ENCODE measurements at regions not wholly inside any gene's neighbourhood (a gene's known extent, or its start where the extent isn't known, plus 50 kb on each side); places are given as distances from the start of the nearest gene placed in this dataset.

GRCh38 chr19:28567834-28568233 is 645.1 kb downstream of the UQCRFS1 start:
- no peak for FAIRE-seq
- no TSS peak for BruUV-seq (replicated peaks)
- CTCF ChIA-PET: interaction anchor here (0.8 kb wide), 1 partner anchor 12 kb away, joined by 3 read pairs; no protein-coding TSS in a partner anchor
- Histone ChIP-seq H4K20me1 (ENCODE audit: control insufficient read depth, insufficient read depth) (no peaks in the 10 kb centered on the region), H3K4me2 (ENCODE audit: control insufficient read depth, insufficient read depth) (no peak overlapping the region), H3K36me3 (ENCODE audit: control insufficient read depth in 2 of 2, insufficient read depth in 2 of 2, low read length in 1 of 2) (no peaks in the 10 kb centered on the region), H3K4me1 (ENCODE audit: control insufficient read depth, insufficient read depth, low read length) (no peaks in the 10 kb centered on the region), H3K9me3 (replicated peaks; ENCODE audit: control insufficient read depth, insufficient read depth, low read length) (no peaks in the 10 kb centered on the region; the same call in 2 of the 3 replicates), H3K79me2 (ENCODE audit: control insufficient read depth, insufficient read depth, low read length) (no peaks in the 10 kb centered on the region), H3K27ac (ENCODE audit: control insufficient read depth, insufficient read depth) (no peak overlapping the region), H3K27me3 (replicated peaks in 1 of 2; ENCODE audit: control insufficient read depth in 2 of 2, insufficient read depth in 2 of 2, low read length in 1 of 2) (no peaks in the 10 kb centered on the region), H3K9ac (ENCODE audit: control insufficient read depth, insufficient read depth, low read length) (no peak overlapping the region), H2AFZ (ENCODE audit: control insufficient read depth, low read depth, low read length) (no peak overlapping the region), H3K4me3 (no peak overlapping the region)
- no peak for DNase-seq (ENCODE audit: low read depth, low spot score)
- no peak for ATAC-seq
- in situ Hi-C loops (cut with MboI) (no loop called here), intact Hi-C loops (cut with micrococcal nuclease; ENCODE audit: unreplicated experiment) (no loop called here)
- TF ChIP-seq BRCA1 (IDR thresholded peaks at IDR 0.05; ENCODE audit: low read depth, low read length): no peak
- no peak for TF ChIP-seq HDAC6 (IDR thresholded peaks at IDR 0.05; ENCODE audit: unreplicated experiment)
- no peak for TF ChIP-seq POLR2AphosphoS2 (IDR thresholded peaks at IDR 0.05; ENCODE audit: low read depth, low read length)
- no peak for TF ChIP-seq EED (IDR thresholded peaks at IDR 0.05; ENCODE audit: low read depth)
- no peak for TF ChIP-seq ELK1 (IDR thresholded peaks at IDR 0.05; ENCODE audit: low read depth, low read length)
- TF ChIP-seq FOXM1 (IDR thresholded peaks at IDR 0.05; ENCODE audit: low read depth, low read length): no peak
- TF ChIP-seq NR2C2 (IDR thresholded peaks at IDR 0.05; ENCODE audit: borderline replicate concordance, control insufficient read depth, insufficient read length, low read depth): no peak
- TF ChIP-seq RUNX3 (IDR thresholded peaks at IDR 0.05; ENCODE audit: low read length): no peak
- no peak for TF ChIP-seq RAD51 (IDR thresholded peaks at IDR 0.05)
- TF ChIP-seq BCLAF1 (IDR thresholded peaks at IDR 0.05): no peak
- TF ChIP-seq CEBPB (IDR thresholded peaks at IDR 0.05; ENCODE audit: borderline replicate concordance in 1 of 2, low read depth in 2 of 2, low read length in 2 of 2): no peak
- no peak for TF ChIP-seq SUZ12 (IDR thresholded peaks at IDR 0.05; ENCODE audit: unreplicated experiment)
- POLR2A ChIA-PET: no interaction called here
- WGBS (ENCODE audit: insufficient coverage, insufficient replicate concordance, low lambda C conversion rate, missing lambda C conversion rate): 0% methylated on average over 1 of the region's 1 CpG
- RAD21 ChIA-PET (ENCODE audit: unreplicated experiment): no interaction called here
- SMC1A ChIA-PET (ENCODE audit: uncharacterized antibody, unreplicated experiment): interaction anchor here (1.8 kb wide), 1 partner anchor 25 kb away, joined by 6 read pairs; no protein-coding TSS in a partner anchor
